ENCODE measurements at regions not wholly inside any gene's neighbourhood (a gene's known extent, or its start where the extent isn't known, plus 50 kb on each side); places are given as distances from the start of the nearest gene placed in this dataset.

DNA sequence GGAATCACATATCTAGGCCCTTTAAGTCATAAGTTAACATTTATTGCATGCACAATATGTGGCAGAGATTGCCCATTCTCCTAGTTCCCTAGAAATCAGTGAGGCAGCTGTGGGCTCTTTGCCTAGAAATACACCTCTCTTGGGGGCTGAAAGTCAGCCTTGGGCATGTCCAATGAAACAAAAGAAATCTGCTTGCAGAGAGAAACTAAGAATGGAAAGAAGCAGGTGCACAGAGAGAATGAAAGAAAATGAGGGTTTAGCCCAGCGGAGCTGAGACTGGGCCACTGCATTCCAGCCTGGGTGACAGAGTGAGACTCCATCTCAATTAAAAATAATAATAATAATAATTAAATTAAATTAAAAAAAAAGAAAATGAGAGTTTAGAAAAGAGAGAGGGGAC, 57.3 kb upstream of the DAB2 start:
- no peak for DNase-seq
- Histone ChIP-seq H3K9me3 (ENCODE audit: control insufficient read depth in 2 of 3, insufficient read depth in 1 of 3, low read length in 3 of 3) (no peaks in the 10 kb centered on the region), H3K4me1 (ENCODE audit: control insufficient read depth in 2 of 3, insufficient read depth in 2 of 3, low read depth in 1 of 3, low read length in 3 of 3) (peaks cover 2 to 15% (median 5%) of the 10 kb centered on the region in 3 donors), H3K4me3 (ENCODE audit: low read length in 3 of 3) (no peak overlapping the region), H3K36me3 (ENCODE audit: control insufficient read depth in 2 of 3, insufficient read depth in 3 of 3, low read length in 3 of 3) (no peaks in the 10 kb centered on the region), H3K9ac (ENCODE audit: low read length in 3 of 3) (no peak overlapping the region), H3K27me3 (ENCODE audit: control insufficient read depth, insufficient read depth, low read length) (no peaks in the 10 kb centered on the region), H3K27ac (ENCODE audit: low read depth in 2 of 2, low read length in 2 of 2) (no peak overlapping the region)
- no peak for FAIRE-seq
- TF ChIP-seq, protein P1, sequence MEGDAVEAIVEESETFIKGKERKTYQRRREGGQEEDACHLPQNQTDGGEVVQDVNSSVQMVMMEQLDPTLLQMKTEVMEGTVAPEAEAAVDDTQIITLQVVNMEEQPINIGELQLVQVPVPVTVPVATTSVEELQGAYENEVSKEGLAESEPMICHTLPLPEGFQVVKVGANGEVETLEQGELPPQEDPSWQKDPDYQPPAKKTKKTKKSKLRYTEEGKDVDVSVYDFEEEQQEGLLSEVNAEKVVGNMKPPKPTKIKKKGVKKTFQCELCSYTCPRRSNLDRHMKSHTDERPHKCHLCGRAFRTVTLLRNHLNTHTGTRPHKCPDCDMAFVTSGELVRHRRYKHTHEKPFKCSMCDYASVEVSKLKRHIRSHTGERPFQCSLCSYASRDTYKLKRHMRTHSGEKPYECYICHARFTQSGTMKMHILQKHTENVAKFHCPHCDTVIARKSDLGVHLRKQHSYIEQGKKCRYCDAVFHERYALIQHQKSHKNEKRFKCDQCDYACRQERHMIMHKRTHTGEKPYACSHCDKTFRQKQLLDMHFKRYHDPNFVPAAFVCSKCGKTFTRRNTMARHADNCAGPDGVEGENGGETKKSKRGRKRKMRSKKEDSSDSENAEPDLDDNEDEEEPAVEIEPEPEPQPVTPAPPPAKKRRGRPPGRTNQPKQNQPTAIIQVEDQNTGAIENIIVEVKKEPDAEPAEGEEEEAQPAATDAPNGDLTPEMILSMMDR (IDR thresholded peaks at IDR 0.05; ENCODE audit: borderline replicate concordance, extremely low read depth, insufficient read depth) = no peak
- intact Hi-C loops (cut with DNase I) = no loop called here

DNA sequence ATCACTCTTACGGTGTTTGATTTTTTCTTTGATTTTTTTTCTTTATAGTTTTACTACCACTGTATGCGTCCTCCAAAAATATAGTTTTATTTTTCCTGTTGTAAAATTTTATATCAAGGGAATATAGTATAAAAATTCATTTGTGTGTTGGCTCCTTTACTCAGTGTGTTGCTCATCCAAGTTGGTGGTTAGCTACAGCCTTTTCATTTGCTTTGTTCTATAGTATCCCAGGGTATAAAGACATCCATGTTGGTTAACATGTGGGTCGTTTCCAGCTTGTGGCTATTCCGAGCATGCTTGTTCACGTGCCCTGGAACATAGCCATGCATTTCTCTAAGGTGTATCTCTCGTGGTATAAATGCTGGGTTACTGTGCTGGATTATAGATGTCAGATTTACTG, 54.8 kb upstream of the DAB2 start:
- H3K36me3 ChIP-seq (ENCODE audit: control insufficient read depth in 2 of 3, insufficient read depth in 3 of 3, low read length in 3 of 3) = no peaks in the 10 kb centered on the region
- no peaks in the 10 kb centered on the region for H3K27me3 ChIP-seq (ENCODE audit: control insufficient read depth, insufficient read depth, low read length)
- TF ChIP-seq, protein P1 (IDR thresholded peaks at IDR 0.05; ENCODE audit: borderline replicate concordance, extremely low read depth, insufficient read depth) = no peak
- intact Hi-C loops (cut with DNase I) = no loop called here
- H3K9me3 ChIP-seq (ENCODE audit: control insufficient read depth in 2 of 3, insufficient read depth in 1 of 3, low read length in 3 of 3) = no peaks in the 10 kb centered on the region
- H3K9ac ChIP-seq (ENCODE audit: low read length in 3 of 3) = no peak overlapping the region
- DNase-seq (no peak), FAIRE-seq (no peak)
- H3K27ac ChIP-seq (ENCODE audit: low read depth in 2 of 2, low read length in 2 of 2) = peak overlapping the region in 1 of 2 donors; percentile 17
- H3K4me1 ChIP-seq (ENCODE audit: control insufficient read depth in 2 of 3, insufficient read depth in 2 of 3, low read depth in 1 of 3, low read length in 3 of 3) = peaks cover 0 to 12% (median 2%) of the 10 kb centered on the region in 3 donors
- no peak overlapping the region for H3K4me3 ChIP-seq (ENCODE audit: low read length in 3 of 3)

DNA sequence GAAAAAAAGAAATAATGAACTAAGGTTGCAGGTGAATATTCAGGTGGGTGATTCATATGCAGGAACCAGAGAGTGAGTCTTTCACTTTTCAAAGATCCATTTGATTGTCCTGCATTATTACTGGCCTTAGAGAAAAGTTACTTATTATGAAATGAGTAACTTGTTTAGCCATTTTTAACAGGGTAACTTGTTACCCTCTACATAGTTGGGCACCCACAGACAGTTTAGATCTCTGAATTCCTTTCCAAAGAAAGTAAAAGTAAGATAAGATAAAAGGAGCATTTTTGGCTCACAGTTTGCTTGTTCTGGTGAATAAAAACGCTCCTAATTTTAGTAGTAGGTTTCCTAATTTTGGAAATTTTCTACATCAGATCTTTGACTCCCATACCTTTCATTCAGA, 54.1 kb upstream of the DAB2 start:
- no peaks in the 10 kb centered on the region for H3K27me3 ChIP-seq (ENCODE audit: control insufficient read depth, insufficient read depth, low read length)
- peaks cover 0 to 5% (median 2%) of the 10 kb centered on the region in 3 donors for H3K4me1 ChIP-seq (ENCODE audit: control insufficient read depth in 2 of 3, insufficient read depth in 2 of 3, low read depth in 1 of 3, low read length in 3 of 3)
- H3K27ac ChIP-seq (ENCODE audit: low read depth in 2 of 2, low read length in 2 of 2) = no peak overlapping the region
- FAIRE-seq (no peak), DNase-seq (no peak)
- no peaks in the 10 kb centered on the region for H3K9me3 ChIP-seq (ENCODE audit: control insufficient read depth in 2 of 3, insufficient read depth in 1 of 3, low read length in 3 of 3)
- TF ChIP-seq, protein P1 (IDR thresholded peaks at IDR 0.05; ENCODE audit: borderline replicate concordance, extremely low read depth, insufficient read depth) = no peak
- H3K9ac ChIP-seq (ENCODE audit: low read length in 3 of 3) = no peak overlapping the region
- intact Hi-C loops (cut with DNase I) = no loop called here
- no peak overlapping the region for H3K4me3 ChIP-seq (ENCODE audit: low read length in 3 of 3)
- no peaks in the 10 kb centered on the region for H3K36me3 ChIP-seq (ENCODE audit: control insufficient read depth in 2 of 3, insufficient read depth in 3 of 3, low read length in 3 of 3)

DNA sequence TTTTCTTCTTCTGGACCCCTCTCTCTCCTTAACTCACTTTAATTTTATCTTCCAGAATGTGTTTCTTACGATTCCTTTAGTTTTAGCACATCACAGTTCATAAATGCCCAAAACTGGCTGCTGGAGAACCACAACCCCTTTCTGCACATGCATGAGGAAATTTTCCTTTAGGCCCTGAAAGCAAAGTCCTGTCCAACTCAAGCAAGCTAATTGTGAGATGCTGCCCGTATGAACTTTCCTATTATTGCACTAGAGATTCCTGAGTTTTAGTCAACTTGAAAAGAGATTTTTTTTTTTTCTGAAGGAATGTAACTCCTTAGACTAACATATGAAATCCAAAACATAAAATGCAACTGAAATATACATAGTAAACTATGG, 52.1 kb upstream of the DAB2 start:
- Histone ChIP-seq H3K4me3 (ENCODE audit: low read length in 3 of 3) (no peak overlapping the region), H3K4me1 (ENCODE audit: control insufficient read depth in 2 of 3, insufficient read depth in 2 of 3, low read depth in 1 of 3, low read length in 3 of 3) (peaks cover 0 to 3% (median 2%) of the 10 kb centered on the region in 3 donors), H3K27ac (ENCODE audit: low read depth in 2 of 2, low read length in 2 of 2) (no peak overlapping the region), H3K9me3 (ENCODE audit: control insufficient read depth in 2 of 3, insufficient read depth in 1 of 3, low read length in 3 of 3) (no peaks in the 10 kb centered on the region), H3K27me3 (ENCODE audit: control insufficient read depth, insufficient read depth, low read length) (no peaks in the 10 kb centered on the region), H3K36me3 (ENCODE audit: control insufficient read depth in 2 of 3, insufficient read depth in 3 of 3, low read length in 3 of 3) (no peaks in the 10 kb centered on the region), H3K9ac (ENCODE audit: low read length in 3 of 3) (no peak overlapping the region)
- DNase-seq (no peak), FAIRE-seq (no peak)
- TF ChIP-seq, protein P1 (IDR thresholded peaks at IDR 0.05; ENCODE audit: borderline replicate concordance, extremely low read depth, insufficient read depth) = no peak
- intact Hi-C loops (cut with DNase I) = no loop called here
